Osteoblast (primary cell): ENCODE measurements at regions not wholly inside any gene's neighbourhood (a gene's known extent, or its start where the extent isn't known, plus 50 kb on each side); places are given as distances from the start of the nearest gene placed in this dataset.

ENCODE experiments used
- DNase-seq: peaks from one replicate; pipeline ENCODE4 v3.0.0; 2011; ENCODE audit warnings: low spot score, mixed read lengths; ENCODE audit not compliant: insufficient read length; ENCODE audit errors: missing footprints
- H2AFZ ChIP-seq: 2 replicates; pipeline ENCODE4 v1.6.0; 2011; ENCODE audit warnings: mild to moderate bottlenecking, low read length
- H3K27ac ChIP-seq: 2 replicates; pipeline ENCODE4 v1.5.1; 2011; ENCODE audit warnings: mild to moderate bottlenecking, low read depth, low read length, moderate library complexity
- H3K27me3 ChIP-seq: 2 replicates; pipeline ENCODE4 v1.6.0; 2012; ENCODE audit warnings: mild to moderate bottlenecking, control low read depth, inconsistent platforms, low read length, moderate library complexity; ENCODE audit not compliant: insufficient read depth
- H3K36me3 ChIP-seq: 2 replicates; pipeline ENCODE4 v1.5.1; 2011; ENCODE audit warnings: mild to moderate bottlenecking, low read length, control low read depth, moderate library complexity; ENCODE audit not compliant: insufficient read depth
- H3K4me1 ChIP-seq: 2 replicates; pipeline ENCODE4 v1.5.1; 2011; ENCODE audit warnings: mild to moderate bottlenecking, low read length, control low read depth, moderate library complexity; ENCODE audit not compliant: insufficient read depth
- H3K4me2 ChIP-seq: 2 replicates; pipeline ENCODE4 v1.6.0; 2011; ENCODE audit warnings: mild to moderate bottlenecking, low read length; ENCODE audit not compliant: insufficient read depth
- H3K4me3 ChIP-seq: fragments of 200-600 bp; sonication (generic); 3 replicates; pipeline ENCODE4 v1.5.1; 2012; ENCODE audit warnings: mild to moderate bottlenecking, low read length, inconsistent platforms; ENCODE audit not compliant: insufficient read depth
- H3K79me2 ChIP-seq: 2 replicates; pipeline ENCODE4 v1.6.0; 2012; ENCODE audit warnings: mild to moderate bottlenecking, low read length, control low read depth, inconsistent platforms; ENCODE audit not compliant: insufficient read depth
- H3K9me3 ChIP-seq: 2 replicates; pipeline ENCODE4 v1.5.1; 2011; ENCODE audit warnings: low read depth, low read length, control low read depth
- H4K20me1 ChIP-seq: 2 replicates; pipeline ENCODE4 v1.6.0; 2012; ENCODE audit warnings: mild to moderate bottlenecking, low read length, control low read depth; ENCODE audit not compliant: insufficient read depth
- TF ChIP-seq, protein P1 (sequence below): IDR thresholded peaks from 2 replicates; pipeline ENCODE4 v1.5.1; 2011; ENCODE audit warnings: mild to moderate bottlenecking, low read depth, low read length, moderate library complexity; ENCODE audit errors: extremely low read depth

DNA sequence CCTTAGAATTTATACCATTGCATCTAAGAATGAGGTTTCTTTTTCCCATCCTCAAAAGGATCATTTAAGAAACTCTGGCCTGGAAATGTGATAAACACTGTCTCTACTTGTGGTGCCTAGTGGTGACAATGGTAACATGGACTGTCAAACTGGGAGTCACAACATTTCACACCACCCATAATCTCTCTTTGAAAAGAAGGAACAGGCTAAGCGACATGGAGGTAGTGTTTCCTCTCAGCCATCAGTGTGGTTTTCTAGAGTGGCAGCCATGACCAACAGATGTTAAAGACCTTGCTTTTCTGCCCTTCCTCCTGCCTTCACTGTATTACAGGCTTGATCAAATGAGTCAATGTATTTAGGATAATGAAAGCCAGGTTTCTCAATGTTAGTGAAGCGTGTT is 283.1 kb upstream of the STAC start:
- Histone ChIP-seq H3K4me1 (no peaks in the 10 kb centered on the region), H3K36me3 (no peaks in the 10 kb centered on the region), H3K27me3 (no peaks in the 10 kb centered on the region), H3K4me2 (no peak overlapping the region), H3K4me3 (no peak overlapping the region), H3K79me2 (no peaks in the 10 kb centered on the region), H3K9me3 (no peaks in the 10 kb centered on the region), H3K27ac (no peak overlapping the region), H4K20me1 (no peaks in the 10 kb centered on the region), H2AFZ (no peak overlapping the region)
- TF ChIP-seq, protein P1, sequence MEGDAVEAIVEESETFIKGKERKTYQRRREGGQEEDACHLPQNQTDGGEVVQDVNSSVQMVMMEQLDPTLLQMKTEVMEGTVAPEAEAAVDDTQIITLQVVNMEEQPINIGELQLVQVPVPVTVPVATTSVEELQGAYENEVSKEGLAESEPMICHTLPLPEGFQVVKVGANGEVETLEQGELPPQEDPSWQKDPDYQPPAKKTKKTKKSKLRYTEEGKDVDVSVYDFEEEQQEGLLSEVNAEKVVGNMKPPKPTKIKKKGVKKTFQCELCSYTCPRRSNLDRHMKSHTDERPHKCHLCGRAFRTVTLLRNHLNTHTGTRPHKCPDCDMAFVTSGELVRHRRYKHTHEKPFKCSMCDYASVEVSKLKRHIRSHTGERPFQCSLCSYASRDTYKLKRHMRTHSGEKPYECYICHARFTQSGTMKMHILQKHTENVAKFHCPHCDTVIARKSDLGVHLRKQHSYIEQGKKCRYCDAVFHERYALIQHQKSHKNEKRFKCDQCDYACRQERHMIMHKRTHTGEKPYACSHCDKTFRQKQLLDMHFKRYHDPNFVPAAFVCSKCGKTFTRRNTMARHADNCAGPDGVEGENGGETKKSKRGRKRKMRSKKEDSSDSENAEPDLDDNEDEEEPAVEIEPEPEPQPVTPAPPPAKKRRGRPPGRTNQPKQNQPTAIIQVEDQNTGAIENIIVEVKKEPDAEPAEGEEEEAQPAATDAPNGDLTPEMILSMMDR = no peak
- DNase-seq = no peak

DNA sequence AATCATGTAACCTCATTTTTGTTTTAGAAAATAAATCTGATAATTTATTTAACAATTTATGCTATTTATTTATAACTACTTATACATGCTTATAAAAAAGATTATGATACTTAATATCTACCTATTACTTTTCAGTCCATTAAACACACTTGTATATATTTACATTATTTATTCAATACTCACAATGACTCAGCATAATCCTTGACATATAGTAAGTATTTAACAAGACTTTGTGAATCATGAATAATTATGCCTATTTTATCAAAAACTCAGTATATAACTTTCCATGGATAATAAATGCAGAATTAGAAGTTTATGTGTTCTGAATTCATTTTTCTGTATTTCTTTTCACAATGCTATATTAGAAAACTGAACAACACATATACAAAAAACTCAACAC is 266.0 kb upstream of the STAC start:
- no peak overlapping the region for H3K4me3 ChIP-seq
- no peaks in the 10 kb centered on the region for H3K79me2 ChIP-seq
- H4K20me1 ChIP-seq = no peaks in the 10 kb centered on the region
- no peaks in the 10 kb centered on the region for H3K4me1 ChIP-seq
- H3K27ac ChIP-seq = no peak overlapping the region
- no peak overlapping the region for H2AFZ ChIP-seq
- no peaks in the 10 kb centered on the region for H3K27me3 ChIP-seq
- H3K36me3 ChIP-seq = no peaks in the 10 kb centered on the region
- H3K4me2 ChIP-seq = no peak overlapping the region
- no peak for DNase-seq
- H3K9me3 ChIP-seq = no peaks in the 10 kb centered on the region
- TF ChIP-seq, protein P1 = no peak

DNA sequence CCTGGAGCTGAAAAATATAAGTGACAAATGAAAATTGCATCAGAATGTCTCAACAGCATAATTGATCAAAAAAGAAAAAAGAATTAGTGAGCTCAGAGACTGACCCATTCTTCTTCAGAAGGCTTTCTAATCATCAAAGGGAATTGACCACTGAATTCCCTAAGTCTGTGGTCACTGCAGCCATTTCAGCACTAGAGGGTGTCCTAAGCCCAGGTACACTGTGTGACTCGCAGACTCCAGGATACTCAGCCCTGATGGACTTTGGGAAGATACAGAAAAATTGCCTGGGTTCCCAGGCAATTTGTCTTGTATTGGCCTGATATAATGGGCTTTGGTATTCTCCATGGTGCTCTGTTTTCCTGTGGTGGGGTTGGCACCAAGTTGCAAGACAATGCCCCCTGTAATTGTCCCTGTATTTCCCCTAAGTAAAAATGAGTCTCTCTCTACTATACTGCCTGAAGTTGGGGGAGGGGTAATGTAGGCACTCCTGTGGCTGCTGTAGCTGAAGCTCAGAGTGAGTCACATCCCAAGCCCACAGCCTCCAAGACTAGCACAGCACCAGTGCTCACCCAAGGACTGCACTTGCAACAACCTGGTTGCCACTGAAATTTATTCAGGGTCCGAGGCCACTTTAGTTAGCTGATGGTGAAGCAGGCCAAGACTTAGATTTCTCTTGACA is 256.0 kb upstream of the STAC start:
- DNase-seq = no peak
- no peaks in the 10 kb centered on the region for H3K27me3 ChIP-seq
- no peaks in the 10 kb centered on the region for H3K9me3 ChIP-seq
- TF ChIP-seq, protein P1 = peak; percentile 24
- H3K79me2 ChIP-seq = no peaks in the 10 kb centered on the region
- no peak overlapping the region for H3K4me3 ChIP-seq
- no peak overlapping the region for H3K4me2 ChIP-seq
- H2AFZ ChIP-seq = no peak overlapping the region
- H3K27ac ChIP-seq = no peak overlapping the region
- H3K4me1 ChIP-seq = no peaks in the 10 kb centered on the region
- H3K36me3 ChIP-seq = no peaks in the 10 kb centered on the region
- no peaks in the 10 kb centered on the region for H4K20me1 ChIP-seq

DNA sequence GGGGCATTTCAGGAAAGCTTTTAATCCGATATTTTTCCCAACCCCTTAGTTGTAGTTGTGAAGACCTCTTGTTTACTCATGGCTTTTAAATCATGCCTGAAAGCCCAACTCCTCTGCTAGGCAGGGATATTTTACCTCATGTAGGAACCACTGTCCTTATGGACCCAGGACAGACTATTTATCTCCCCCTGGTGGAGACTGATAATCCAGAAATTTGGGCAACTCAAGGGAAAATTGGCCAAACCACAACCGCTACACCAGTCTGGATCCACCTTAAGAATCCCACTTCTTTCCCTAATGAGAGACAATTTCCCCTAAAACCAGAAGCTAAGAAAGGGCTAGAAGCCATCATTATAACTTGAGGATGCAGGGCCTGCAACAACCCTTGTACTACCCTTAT is 248.1 kb upstream of the STAC start:
- H3K36me3 ChIP-seq = no peaks in the 10 kb centered on the region
- H3K4me2 ChIP-seq = no peak overlapping the region
- H3K27me3 ChIP-seq = no peaks in the 10 kb centered on the region
- TF ChIP-seq, protein P1 = no peak
- no peaks in the 10 kb centered on the region for H3K4me1 ChIP-seq
- no peaks in the 10 kb centered on the region for H4K20me1 ChIP-seq
- no peak for DNase-seq
- no peak overlapping the region for H3K27ac ChIP-seq
- H3K79me2 ChIP-seq = no peaks in the 10 kb centered on the region
- no peak overlapping the region for H2AFZ ChIP-seq
- H3K9me3 ChIP-seq = no peaks in the 10 kb centered on the region
- H3K4me3 ChIP-seq = no peak overlapping the region
